ENCODE measurements at regions not wholly inside any gene's neighbourhood (a gene's known extent, or its start where the extent isn't known, plus 50 kb on each side); places are given as distances from the start of the nearest gene placed in this dataset.

DNA sequence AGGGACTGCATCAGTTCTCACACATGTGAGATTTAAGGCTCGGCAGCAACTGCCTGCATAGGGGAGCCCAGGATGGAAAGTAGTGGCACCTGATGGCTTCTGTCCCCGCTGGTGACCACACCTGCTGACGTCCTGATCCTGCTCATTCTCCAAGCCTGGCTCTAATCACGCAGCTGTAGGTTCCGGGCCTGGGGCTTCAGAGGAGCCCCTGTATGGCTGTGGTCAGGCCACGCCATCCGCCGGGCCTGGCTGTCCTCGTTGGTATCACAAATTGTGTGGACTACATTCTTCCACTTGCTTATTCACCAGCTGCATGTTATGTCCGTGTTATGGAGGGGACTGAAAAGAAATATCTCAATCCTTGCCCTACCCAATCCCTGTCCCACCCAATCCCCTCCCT lies 580.0 kb downstream of the TBC1D22A start:
- TF ChIP-seq, protein P1, sequence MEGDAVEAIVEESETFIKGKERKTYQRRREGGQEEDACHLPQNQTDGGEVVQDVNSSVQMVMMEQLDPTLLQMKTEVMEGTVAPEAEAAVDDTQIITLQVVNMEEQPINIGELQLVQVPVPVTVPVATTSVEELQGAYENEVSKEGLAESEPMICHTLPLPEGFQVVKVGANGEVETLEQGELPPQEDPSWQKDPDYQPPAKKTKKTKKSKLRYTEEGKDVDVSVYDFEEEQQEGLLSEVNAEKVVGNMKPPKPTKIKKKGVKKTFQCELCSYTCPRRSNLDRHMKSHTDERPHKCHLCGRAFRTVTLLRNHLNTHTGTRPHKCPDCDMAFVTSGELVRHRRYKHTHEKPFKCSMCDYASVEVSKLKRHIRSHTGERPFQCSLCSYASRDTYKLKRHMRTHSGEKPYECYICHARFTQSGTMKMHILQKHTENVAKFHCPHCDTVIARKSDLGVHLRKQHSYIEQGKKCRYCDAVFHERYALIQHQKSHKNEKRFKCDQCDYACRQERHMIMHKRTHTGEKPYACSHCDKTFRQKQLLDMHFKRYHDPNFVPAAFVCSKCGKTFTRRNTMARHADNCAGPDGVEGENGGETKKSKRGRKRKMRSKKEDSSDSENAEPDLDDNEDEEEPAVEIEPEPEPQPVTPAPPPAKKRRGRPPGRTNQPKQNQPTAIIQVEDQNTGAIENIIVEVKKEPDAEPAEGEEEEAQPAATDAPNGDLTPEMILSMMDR (conservative IDR thresholded peaks at IDR 0.05; ENCODE audit: low read depth, low read length): no peak
- TF ChIP-seq BHLHE40 (IDR thresholded peaks at IDR 0.05; ENCODE audit: low read depth, low read length) (no peak), POLR2A (IDR thresholded peaks at IDR 0.05; ENCODE audit: low read depth, low read length) (no peak), RFX5 (IDR thresholded peaks at IDR 0.05; ENCODE audit: low read depth, low read length) (no peak), FOS (IDR thresholded peaks at IDR 0.05; ENCODE audit: low read depth, low read length) (no peak), RAD21 (IDR thresholded peaks at IDR 0.05; ENCODE audit: low read length) (no peak), CEBPB (IDR thresholded peaks at IDR 0.05; ENCODE audit: low read depth, low read length) (no peak), NFE2L2 (IDR thresholded peaks at IDR 0.05; ENCODE audit: low read depth, low read length) (no peak), MAZ (IDR thresholded peaks at IDR 0.05; ENCODE audit: borderline replicate concordance, low read depth, low read length) (no peak)

Data from IMR-90 (cell line).